ENCODE measurements at regions not wholly inside any gene's neighbourhood (a gene's known extent, or its start where the extent isn't known, plus 50 kb on each side); places are given as distances from the start of the nearest gene placed in this dataset.

DNA sequence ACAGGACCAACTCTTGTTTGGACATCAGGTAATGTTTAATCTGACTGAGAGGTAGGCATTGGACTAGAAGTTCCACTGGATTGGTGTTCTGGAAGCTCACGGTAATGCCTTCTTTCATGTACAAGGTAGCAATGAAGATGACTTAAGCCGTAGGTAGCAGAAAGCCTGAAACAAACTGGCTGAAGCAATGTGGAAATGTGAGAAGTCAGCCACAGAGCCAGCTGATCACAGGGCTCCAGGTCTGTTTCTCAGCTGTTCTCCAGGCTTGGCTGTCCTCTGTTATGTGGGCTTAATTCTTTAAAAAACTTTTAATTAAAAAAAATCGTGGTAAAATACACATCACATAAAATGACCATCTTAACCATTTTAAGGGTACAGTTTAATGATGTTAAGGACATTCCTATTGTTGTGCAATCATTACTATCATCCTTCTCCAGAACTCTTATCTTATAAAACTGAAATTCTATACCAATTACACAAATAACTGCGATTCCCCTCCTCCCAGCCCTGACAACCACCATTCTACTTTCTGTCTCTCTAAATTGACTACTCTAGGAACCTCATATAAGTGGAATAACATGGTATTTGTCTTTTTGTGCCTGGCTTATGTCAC is 101.4 kb upstream of the ZNF32 start:
- TF ChIP-seq, protein P1, sequence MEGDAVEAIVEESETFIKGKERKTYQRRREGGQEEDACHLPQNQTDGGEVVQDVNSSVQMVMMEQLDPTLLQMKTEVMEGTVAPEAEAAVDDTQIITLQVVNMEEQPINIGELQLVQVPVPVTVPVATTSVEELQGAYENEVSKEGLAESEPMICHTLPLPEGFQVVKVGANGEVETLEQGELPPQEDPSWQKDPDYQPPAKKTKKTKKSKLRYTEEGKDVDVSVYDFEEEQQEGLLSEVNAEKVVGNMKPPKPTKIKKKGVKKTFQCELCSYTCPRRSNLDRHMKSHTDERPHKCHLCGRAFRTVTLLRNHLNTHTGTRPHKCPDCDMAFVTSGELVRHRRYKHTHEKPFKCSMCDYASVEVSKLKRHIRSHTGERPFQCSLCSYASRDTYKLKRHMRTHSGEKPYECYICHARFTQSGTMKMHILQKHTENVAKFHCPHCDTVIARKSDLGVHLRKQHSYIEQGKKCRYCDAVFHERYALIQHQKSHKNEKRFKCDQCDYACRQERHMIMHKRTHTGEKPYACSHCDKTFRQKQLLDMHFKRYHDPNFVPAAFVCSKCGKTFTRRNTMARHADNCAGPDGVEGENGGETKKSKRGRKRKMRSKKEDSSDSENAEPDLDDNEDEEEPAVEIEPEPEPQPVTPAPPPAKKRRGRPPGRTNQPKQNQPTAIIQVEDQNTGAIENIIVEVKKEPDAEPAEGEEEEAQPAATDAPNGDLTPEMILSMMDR (IDR thresholded peaks at IDR 0.05 in 8 of 11, conservative IDR thresholded peaks at IDR 0.05 in 3 of 11): no peak
- TF ChIP-seq POLR2A (IDR thresholded peaks at IDR 0.05) (no peak), POLR2AphosphoS5 (IDR thresholded peaks at IDR 0.05) (no peak)
